ENCODE measurements at regions not wholly inside any gene's neighbourhood (a gene's known extent, or its start where the extent isn't known, plus 50 kb on each side); places are given as distances from the start of the nearest gene placed in this dataset.
"Not testable (repeated sequence)": the region's sequence is repeated elsewhere in the genome, so short reads cannot be mapped to it uniquely, and the experiment has no call there.

- Mint-ChIP-seq H3K27ac (no peak overlapping the region), H3K27me3 (peaks cover 44% of the 10 kb centered on the region)
Observed at GRCh38 chr4:112708772-112709171, 71.8 kb downstream of the LARP7 start.

GRCh38 chr4:112714922-112715901, 78.3 kb downstream of the LARP7 start:
- peaks cover 3% of the 10 kb centered on the region for H3K27me3 Mint-ChIP-seq
- POLR2A ChIA-PET: no interaction called here
- H3K9me3 Mint-ChIP-seq: no peaks in the 10 kb centered on the region
- no peak for ATAC-seq (ENCODE audit: low read depth)
- H3K4me3 Mint-ChIP-seq: no peak overlapping the region
- no peak overlapping the region for H3K27ac Mint-ChIP-seq
- DNase-seq: no peak
- H3K36me3 Mint-ChIP-seq: no peaks in the 10 kb centered on the region
- no peaks in the 10 kb centered on the region for H3K4me1 Mint-ChIP-seq

More at GRCh38 chr4:112708772-112709171, 71.8 kb downstream of the LARP7 start:
- Mint-ChIP-seq H3K36me3 (no peaks in the 10 kb centered on the region), H3K9me3 (no peaks in the 10 kb centered on the region), H3K4me3 (no peak overlapping the region), H3K4me1 (peaks cover 17% of the 10 kb centered on the region)
- ATAC-seq (ENCODE audit: low read depth) (no peak), DNase-seq (no peak)
- POLR2A ChIA-PET: no interaction called here

- Mint-ChIP-seq H3K9me3 (no peaks in the 10 kb centered on the region), H3K4me3 (no peak overlapping the region), H3K27ac (no peak overlapping the region), H3K4me1 (no peaks in the 10 kb centered on the region), H3K27me3 (peaks cover 18% of the 10 kb centered on the region), H3K36me3 (no peaks in the 10 kb centered on the region)
- no peak for DNase-seq
- POLR2A ChIA-PET: no interaction called here
- ATAC-seq (ENCODE audit: low read depth): no peak
Observed at GRCh38 chr4:112717856-112718255, 80.9 kb downstream of the LARP7 start.

GRCh38 chr4:112721627-112722026, 84.7 kb downstream of the LARP7 start:
- DNase-seq: no peak
- Mint-ChIP-seq H3K4me1 (no peaks in the 10 kb centered on the region), H3K9me3 (no peaks in the 10 kb centered on the region), H3K36me3 (no peaks in the 10 kb centered on the region), H3K27me3 (peaks cover 25% of the 10 kb centered on the region), H3K4me3 (no peak overlapping the region), H3K27ac (no peak overlapping the region)
- ATAC-seq (ENCODE audit: low read depth): no peak
- POLR2A ChIA-PET: no interaction called here

GRCh38 chr4:112726041-112726440, 89.1 kb downstream of the LARP7 start:
- POLR2A ChIA-PET: interaction anchor here (0.6 kb wide), 1 partner anchor 109 kb away, joined by 3 read pairs; no protein-coding TSS in a partner anchor
- ATAC-seq (ENCODE audit: low read depth) (no peak), DNase-seq (no peak)
- Mint-ChIP-seq H3K27ac (no peak overlapping the region), H3K4me1 (no peaks in the 10 kb centered on the region), H3K27me3 (peaks cover 18% of the 10 kb centered on the region), H3K36me3 (no peaks in the 10 kb centered on the region), H3K4me3 (no peak overlapping the region), H3K9me3 (no peaks in the 10 kb centered on the region)

GRCh38 chr4:112727728-112728127, 90.8 kb downstream of the LARP7 start:
- H3K36me3 Mint-ChIP-seq; H3K27me3 Mint-ChIP-seq; H3K4me3 Mint-ChIP-seq; DNase-seq; H3K4me1 Mint-ChIP-seq; ATAC-seq (ENCODE audit: low read depth); H3K9me3 Mint-ChIP-seq; H3K27ac Mint-ChIP-seq; POLR2A ChIA-PET: not testable (repeated sequence)

GRCh38 chr4:112731715-112732114, 94.8 kb downstream of the LARP7 start:
- POLR2A ChIA-PET: no interaction called here

GRCh38 chr4:112732142-112732541, 95.2 kb downstream of the LARP7 start:
- H3K36me3 Mint-ChIP-seq: no peaks in the 10 kb centered on the region

More at GRCh38 chr4:112731715-112732114, 94.8 kb downstream of the LARP7 start:
- no peaks in the 10 kb centered on the region for H3K27me3 Mint-ChIP-seq
- no peak overlapping the region for H3K4me3 Mint-ChIP-seq
- no peaks in the 10 kb centered on the region for H3K9me3 Mint-ChIP-seq
- no peak for ATAC-seq (ENCODE audit: low read depth)
- no peak for DNase-seq
- no peak overlapping the region for H3K27ac Mint-ChIP-seq
- H3K36me3 Mint-ChIP-seq: no peaks in the 10 kb centered on the region
- peaks cover 11% of the 10 kb centered on the region for H3K4me1 Mint-ChIP-seq

GRCh38 chr4:112735474-112735951, 98.6 kb downstream of the LARP7 start:
- POLR2A ChIA-PET: no interaction called here
- Mint-ChIP-seq H3K9me3 (no peaks in the 10 kb centered on the region), H3K4me3 (peak overlapping the region; percentile 36), H3K27ac (no peak overlapping the region), H3K4me1 (peaks cover 15% of the 10 kb centered on the region), H3K27me3 (no peaks in the 10 kb centered on the region), H3K36me3 (no peaks in the 10 kb centered on the region)
- no peak for DNase-seq
- peak; percentile 30 for ATAC-seq (ENCODE audit: low read depth)

More at GRCh38 chr4:112732142-112732541, 95.2 kb downstream of the LARP7 start:
- POLR2A ChIA-PET: no interaction called here
- ATAC-seq (ENCODE audit: low read depth) (no peak), DNase-seq (no peak)
- Mint-ChIP-seq H3K4me3 (no peak overlapping the region), H3K27me3 (no peaks in the 10 kb centered on the region), H3K4me1 (peaks cover 13% of the 10 kb centered on the region), H3K9me3 (no peaks in the 10 kb centered on the region), H3K27ac (no peak overlapping the region)

- no peak overlapping the region for H3K4me3 Mint-ChIP-seq
- no peaks in the 10 kb centered on the region for H3K9me3 Mint-ChIP-seq
- H3K27ac Mint-ChIP-seq: no peak overlapping the region
- H3K4me1 Mint-ChIP-seq: peaks cover 15% of the 10 kb centered on the region
- H3K36me3 Mint-ChIP-seq: no peaks in the 10 kb centered on the region
- H3K27me3 Mint-ChIP-seq: no peaks in the 10 kb centered on the region
- POLR2A ChIA-PET: no interaction called here
- no peak for DNase-seq
- ATAC-seq (ENCODE audit: low read depth): no peak
Observed at GRCh38 chr4:112736718-112737135, 99.8 kb downstream of the LARP7 start.

GRCh38 chr4:112739442-112739841, 102.5 kb downstream of the LARP7 start:
- POLR2A ChIA-PET: no interaction called here

GRCh38 chr4:112747036-112747435, 110.1 kb downstream of the LARP7 start:
- no peak for ATAC-seq (ENCODE audit: low read depth)
- POLR2A ChIA-PET: no interaction called here
- H3K27ac Mint-ChIP-seq: no peak overlapping the region
- no peaks in the 10 kb centered on the region for H3K9me3 Mint-ChIP-seq
- H3K4me3 Mint-ChIP-seq: no peak overlapping the region
- H3K27me3 Mint-ChIP-seq: peaks cover 7% of the 10 kb centered on the region
- DNase-seq: no peak
- H3K4me1 Mint-ChIP-seq: no peaks in the 10 kb centered on the region
- no peaks in the 10 kb centered on the region for H3K36me3 Mint-ChIP-seq

More at GRCh38 chr4:112739442-112739841, 102.5 kb downstream of the LARP7 start:
- Mint-ChIP-seq H3K4me3 (no peak overlapping the region), H3K27ac (no peak overlapping the region), H3K4me1 (peaks cover 15% of the 10 kb centered on the region), H3K9me3 (no peaks in the 10 kb centered on the region), H3K27me3 (no peaks in the 10 kb centered on the region), H3K36me3 (no peaks in the 10 kb centered on the region)
- ATAC-seq (ENCODE audit: low read depth): no peak
- DNase-seq: no peak

GRCh38 chr4:112748352-112748878, 111.5 kb downstream of the LARP7 start:
- Mint-ChIP-seq H3K36me3 (no peaks in the 10 kb centered on the region), H3K27me3 (peaks cover 7% of the 10 kb centered on the region), H3K27ac (no peak overlapping the region), H3K9me3 (no peaks in the 10 kb centered on the region), H3K4me1 (no peaks in the 10 kb centered on the region), H3K4me3 (no peak overlapping the region)
- DNase-seq: no peak
- no peak for ATAC-seq (ENCODE audit: low read depth)
- POLR2A ChIA-PET: interaction anchor here (0.6 kb wide), 1 partner anchor 15 kb away, joined by 4 read pairs; no protein-coding TSS in a partner anchor

GRCh38 chr4:112750749-112751148, 113.8 kb downstream of the LARP7 start:
- DNase-seq; H3K27me3 Mint-ChIP-seq; H3K4me3 Mint-ChIP-seq; H3K36me3 Mint-ChIP-seq; ATAC-seq (ENCODE audit: low read depth); POLR2A ChIA-PET; H3K9me3 Mint-ChIP-seq; H3K4me1 Mint-ChIP-seq; H3K27ac Mint-ChIP-seq: not testable (repeated sequence)
